NOMO-1 (cell line): ENCODE measurements at regions not wholly inside any gene's neighbourhood (a gene's known extent, or its start where the extent isn't known, plus 50 kb on each side); places are given as distances from the start of the nearest gene placed in this dataset.
"Not testable (repeated sequence)": the region's sequence is repeated elsewhere in the genome, so short reads cannot be mapped to it uniquely, and the experiment has no call there.

Experiments
- DNase-seq, 2 experiments: peaks; one replicate each; lab custom pipeline; 2025; ENCODE audit not compliant: unreplicated experiment in 2 of 2; lab: John Stamatoyannopoulos, UW

DNA sequence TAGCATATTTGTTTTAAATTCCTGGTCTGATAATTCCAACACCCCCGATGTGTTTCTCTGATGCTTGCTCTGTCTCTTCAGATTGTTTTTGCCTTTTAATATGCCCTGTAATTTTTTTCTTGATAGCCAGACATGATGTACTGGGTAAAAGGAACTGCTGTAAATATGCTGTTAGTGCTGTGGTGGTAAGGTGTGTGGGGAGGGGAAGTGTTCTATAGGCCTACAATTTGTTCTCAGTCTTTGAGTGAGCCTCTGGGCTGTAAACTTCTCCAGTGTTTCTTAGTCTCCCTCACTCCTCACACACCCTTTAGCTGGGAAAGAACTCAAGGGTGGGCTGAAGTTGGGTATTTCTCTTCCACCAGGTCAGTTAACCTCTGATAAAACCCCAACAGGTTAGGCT lies 147.0 kb upstream of the OR4E1 start:
- no peak for DNase-seq

- not testable (repeated sequence) for DNase-seq
Observed at GRCh38 chr14:21819891-21820290, 146.3 kb upstream of the OR4E1 start.

DNA sequence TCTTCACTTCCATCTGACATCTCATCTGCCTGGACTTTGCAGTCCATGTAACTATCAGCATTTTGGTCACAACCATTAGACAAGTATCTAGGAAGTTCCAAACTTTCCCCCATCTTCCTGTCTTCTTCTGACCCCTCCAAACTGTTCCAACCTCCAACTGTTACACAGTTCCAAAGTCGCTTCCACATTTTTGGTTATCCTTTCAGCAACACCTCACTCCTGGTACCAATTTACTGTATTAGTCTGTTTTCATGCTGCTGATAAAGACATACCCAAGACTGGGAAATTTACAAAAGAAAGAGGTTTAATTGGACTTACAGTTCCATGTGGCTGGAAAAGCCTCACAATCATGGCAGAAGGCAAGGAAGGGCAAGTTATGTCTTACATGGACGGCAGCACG lies 143.4 kb upstream of the OR4E1 start:
- DNase-seq, result not testable (repeated sequence)

DNA sequence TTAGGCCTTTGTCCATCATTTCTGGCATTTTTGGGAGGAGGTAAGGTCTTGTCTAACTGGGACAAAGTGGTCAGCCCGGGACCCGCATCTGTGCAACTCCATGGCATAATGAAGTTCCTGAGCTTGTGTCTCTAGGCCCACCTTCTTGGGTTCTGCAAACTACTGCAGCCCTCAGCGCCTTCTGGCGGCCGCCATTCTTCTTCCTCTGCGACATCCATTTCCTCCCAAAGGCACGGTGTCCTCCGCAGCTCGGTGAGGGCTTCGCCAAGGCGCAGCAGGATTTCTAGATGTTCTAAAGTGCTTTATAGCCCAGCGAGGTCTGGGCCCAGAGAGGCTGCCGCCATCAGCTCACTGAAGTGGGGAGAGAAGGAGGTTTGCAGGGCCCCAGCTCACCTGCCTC lies 134.4 kb upstream of the OR4E1 start:
- no peak for DNase-seq

GRCh38 chr14:21804981-21805380 lies 131.4 kb upstream of the OR4E1 start:
- DNase-seq, result no peak

GRCh38 chr14:21802441-21802840 lies 128.8 kb upstream of the OR4E1 start:
- DNase-seq, result no peak

GRCh38 chr14:21796916-21797315 lies 123.3 kb upstream of the OR4E1 start:
- DNase-seq, result no peak

DNA sequence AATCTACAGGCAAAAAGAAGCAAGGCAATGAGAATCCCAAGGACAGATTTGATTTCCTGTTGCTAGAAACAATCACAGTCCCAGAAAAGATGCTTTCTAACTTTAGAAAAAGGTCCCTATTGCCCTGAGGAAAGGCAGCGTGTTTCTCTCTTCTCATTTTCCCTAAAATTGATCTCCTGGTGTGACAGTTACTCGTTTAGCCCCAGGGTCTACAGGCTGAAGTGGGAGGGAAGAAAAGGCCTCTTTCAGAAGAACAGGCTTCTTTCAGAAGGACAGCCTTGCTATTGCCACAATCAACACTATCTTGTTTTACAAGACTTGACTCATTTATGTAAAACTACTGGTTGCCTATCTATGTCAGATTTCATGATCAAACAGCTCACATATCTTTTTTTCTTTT lies 121.8 kb upstream of the OR4E1 start:
- DNase-seq, result no peak

GRCh38 chr14:21791749-21792148 lies 118.1 kb upstream of the OR4E1 start:
- DNase-seq, result no peak

- not testable (repeated sequence) for DNase-seq
Observed at GRCh38 chr14:21788687-21789086, 115.1 kb upstream of the OR4E1 start.

GRCh38 chr14:21787242-21787641 lies 113.6 kb upstream of the OR4E1 start:
- not testable (repeated sequence) for DNase-seq

DNA sequence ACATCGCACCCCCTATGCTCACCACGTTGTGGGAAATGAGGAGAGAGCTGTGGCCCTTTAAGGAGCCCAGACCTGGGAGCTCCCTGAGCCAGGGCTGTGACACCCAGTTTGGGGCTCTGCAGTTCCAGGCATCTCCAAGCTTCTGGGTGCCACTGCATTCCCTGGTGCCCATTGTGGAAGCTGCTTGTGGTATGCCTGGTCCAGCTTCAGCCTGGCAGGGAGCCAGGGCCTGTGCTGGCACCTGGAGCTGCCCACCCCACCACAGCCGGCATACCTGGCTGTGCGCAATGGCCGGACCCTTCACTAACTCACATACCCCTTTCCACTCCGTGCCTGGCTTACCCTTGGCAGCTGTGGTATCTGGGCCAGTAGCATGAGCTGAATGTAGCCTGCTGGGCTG lies 107.9 kb upstream of the OR4E1 start:
- no peak for DNase-seq

DNA sequence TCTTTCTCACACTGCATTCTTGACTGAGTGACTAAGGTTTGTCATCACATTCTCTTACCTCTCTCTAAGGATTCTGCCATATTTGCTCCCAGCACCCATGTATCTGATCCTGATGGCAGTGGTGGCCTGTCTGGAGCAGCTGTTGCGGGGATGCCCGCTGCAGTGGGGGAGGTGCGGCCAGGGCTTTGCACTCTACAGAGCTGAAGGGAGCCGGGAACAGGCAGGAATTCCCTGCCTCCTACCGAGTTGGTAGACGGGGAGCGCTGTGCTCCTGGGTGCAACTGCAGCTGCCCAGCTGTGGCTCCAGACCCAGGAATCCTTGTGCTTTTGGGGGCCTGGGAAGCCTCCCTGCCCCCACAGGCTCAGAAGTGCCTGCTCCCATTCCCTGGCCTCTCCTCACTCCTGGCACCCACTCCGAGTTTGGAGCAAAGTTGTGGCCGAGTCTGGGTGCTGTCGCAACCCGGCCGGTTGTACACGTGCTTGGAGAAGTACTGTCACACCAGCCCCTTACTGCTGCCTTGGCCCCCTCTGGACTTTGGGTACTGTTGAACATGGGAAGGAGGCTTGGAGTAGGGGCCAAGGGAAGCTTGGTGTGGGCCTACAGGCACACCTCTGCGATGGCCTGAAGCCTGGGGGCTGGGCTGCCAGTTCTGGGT lies 106.9 kb upstream of the OR4E1 start:
- no peak for DNase-seq

DNA sequence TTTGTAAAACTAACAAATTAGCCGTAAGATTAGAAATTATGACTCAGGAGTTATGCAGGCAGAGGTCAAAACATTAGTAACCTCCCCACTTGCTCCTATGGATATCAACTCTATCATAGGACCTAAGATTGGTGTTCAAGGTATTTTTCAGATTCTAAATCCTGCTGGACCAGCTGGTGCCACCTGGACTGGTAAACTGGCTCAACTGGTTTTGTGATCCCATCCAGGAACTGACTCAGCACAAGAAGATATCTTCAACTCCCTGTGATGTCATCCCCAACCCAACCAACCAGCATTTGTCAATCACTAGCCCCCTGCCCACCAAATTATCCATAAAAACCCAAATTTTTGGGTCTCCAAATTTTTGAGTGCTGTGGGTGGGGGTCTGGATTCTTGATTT lies 98.1 kb upstream of the OR4E1 start:
- no peak for DNase-seq

DNA sequence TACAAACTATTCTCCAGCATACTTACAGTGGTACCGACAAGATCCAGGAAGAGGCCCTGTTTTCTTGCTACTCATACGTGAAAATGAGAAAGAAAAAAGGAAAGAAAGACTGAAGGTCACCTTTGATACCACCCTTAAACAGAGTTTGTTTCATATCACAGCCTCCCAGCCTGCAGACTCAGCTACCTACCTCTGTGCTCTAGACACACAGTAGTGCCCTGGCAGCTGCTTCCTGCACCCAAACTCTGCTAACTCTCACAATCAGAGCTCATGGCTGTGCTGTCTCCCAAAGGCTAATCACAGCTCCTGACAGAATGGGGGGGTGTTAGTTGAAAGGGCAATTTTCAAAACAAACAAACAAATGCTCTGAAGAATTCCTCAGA lies 95.2 kb upstream of the OR4E1 start:
- no peak for DNase-seq

DNA sequence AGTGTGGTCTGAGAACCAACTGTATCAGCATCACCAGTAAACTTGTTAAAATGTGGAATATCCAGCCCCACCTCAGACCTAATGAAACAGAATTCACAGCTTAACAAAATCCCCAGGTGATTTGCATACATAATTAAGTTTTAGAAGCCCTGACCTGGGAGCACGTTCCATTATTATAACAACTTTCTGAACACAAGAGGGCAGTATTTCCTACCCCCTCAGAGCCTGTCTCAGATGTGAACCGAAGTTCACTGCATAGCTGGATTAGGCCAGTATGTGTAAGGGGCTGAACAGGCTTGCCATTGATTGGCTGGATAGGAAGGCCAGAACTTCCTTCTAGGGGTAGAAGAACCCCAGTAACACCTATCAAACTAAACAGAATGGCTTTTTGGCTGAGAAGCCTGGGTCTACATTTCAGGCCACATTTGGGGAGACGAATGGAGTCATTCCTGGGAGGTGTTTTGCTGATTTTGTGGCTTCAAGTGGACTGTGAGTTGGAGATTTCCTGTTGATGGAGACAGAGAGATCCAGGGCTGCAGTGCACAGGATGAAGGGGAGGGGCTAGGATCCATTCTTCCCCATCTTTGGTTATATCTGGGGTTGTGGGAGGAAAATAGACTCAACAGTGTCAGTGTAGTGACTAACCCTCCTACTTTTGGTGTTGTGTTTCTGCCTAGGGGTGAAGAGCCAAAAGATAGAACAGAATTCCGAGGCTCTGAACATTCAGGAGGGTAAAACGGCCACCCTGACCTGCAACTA lies 94.7 kb upstream of the OR4E1 start:
- DNase-seq, result no peak

DNA sequence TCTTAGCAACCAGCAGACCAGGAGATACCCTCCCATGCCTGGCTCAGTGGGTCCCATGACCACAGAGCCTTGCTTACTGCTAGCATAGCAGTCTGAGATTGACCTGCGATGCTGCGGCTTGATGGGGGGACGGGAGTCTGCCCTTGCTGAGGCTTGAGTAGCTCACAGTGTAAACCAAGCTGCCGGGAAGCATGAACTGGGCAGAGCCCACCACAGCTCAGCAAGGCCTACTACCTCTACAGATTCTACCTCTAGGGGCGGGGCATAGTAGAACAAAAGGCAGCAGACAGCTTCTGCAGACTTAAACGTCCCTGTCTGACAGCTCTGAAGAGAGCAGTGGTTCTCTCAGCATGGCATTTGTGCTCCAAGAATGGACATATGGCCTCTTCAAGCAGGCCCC lies 86.7 kb upstream of the OR4E1 start:
- DNase-seq, result not testable (repeated sequence)

DNA sequence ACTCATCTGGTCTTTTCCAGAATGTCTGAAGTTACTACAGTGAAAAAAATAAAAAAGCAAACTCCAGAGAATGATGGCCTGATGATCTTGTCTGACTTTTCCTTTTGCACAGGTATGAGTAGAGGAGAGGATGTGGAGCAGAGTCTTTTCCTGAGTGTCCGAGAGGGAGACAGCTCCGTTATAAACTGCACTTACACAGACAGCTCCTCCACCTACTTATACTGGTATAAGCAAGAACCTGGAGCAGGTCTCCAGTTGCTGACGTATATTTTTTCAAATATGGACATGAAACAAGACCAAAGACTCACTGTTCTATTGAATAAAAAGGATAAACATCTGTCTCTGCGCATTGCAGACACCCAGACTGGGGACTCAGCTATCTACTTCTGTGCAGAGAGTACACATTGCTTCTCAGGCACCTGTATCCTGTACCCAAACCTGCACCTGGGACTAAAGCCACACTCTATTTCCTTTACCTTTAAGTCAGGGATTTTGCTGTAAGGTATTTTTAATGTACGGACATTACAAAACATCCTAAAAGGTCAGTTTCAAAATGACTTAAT lies 75.8 kb upstream of the OR4E1 start:
- no peak for DNase-seq

DNA sequence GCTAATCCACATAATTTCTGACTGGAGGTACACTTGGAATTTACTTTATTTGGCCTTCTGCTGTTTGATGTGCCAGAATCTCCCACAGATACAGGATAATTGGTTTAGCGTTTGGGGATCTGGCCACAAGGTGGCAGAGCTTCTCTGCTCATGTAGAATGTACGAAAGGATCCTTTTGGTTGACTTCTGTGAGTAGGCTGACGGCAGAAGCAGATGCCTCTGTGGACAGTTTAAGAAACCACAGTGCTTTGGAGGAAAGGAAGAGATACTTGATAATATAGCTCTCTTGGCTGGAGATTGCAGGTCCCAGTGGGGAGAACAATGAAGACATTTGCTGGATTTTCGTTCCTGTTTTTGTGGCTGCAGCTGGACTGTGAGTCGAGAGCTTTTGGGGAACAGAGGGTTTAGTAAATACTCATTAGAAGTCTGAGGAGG lies 75.3 kb upstream of the OR4E1 start:
- peak in 1 of 2 experiments; percentile 19 for DNase-seq

DNA sequence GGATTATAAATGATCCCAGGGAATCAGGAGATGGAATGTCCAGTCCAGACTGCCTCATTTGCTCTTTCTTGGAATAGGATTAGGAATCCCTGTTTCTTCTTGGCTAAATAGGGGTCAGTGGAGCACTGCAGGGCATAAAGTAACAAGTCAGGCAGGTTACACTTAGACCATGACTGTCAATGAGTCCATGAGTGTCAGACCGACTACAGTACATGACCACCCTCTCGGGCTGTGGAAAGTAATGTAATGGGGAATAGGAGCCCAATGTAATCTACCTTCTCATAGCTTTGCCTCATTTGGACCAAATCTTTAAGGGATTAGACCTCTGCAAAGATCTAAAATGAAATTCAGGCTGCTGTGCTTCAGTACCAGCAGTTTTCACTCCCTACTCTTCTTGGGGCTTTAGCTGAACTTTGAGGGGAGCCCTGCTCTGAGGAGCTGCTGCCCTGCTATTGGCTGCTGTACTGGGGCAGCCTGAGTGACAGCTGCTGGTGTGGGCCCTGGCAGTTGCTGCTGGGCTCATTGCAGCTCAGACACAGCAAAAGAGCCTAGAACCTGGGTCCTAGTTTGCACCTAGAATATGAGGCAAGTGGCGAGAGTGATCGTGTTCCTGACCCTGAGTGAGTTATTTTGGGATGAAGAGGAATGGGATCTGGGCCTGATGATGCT lies 62.2 kb upstream of the OR4E1 start:
- DNase-seq, result no peak

DNA sequence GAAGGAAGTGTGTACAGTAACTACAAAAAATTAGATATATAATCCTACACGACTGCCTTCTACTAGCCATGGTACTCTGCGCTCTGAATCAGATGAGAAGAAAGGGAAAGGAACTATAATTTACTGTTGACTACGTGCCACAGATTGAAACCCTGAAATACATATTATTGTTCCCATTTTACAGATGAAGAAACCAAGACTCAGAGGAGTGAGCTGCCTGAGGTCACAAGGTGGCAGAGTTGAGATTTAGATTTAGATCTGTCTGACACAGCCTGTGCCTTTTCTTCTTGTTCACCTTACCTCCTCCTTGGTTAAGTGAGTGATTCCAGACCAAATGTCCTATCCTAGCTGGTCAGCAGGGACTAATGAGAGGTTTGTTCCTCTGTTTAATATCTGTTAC lies 61.6 kb upstream of the OR4E1 start:
- no peak for DNase-seq
